ENCODE measurements at regions not wholly inside any gene's neighbourhood (a gene's known extent, or its start where the extent isn't known, plus 50 kb on each side); places are given as distances from the start of the nearest gene placed in this dataset.

DNA sequence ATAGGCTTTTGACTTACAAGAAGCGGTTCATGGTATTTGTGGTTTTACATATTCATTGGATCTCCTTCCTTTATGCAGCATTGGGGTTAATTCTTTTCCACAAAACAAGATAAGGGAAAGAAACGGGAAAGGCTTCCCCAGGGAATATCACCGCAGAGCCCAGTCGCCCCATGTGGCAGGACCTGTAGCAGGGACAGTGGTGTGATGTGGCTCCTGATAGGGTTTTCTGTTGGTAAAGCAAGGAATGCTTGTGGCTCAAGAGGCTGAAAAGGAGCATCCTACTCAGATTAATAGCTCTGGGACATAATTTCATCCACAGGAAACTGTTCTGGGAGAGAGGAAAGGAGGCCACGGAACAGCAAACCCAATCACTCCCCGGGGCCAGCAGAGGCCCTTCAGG, 699.9 kb downstream of the MTRR start:
- TF ChIP-seq, protein P1, sequence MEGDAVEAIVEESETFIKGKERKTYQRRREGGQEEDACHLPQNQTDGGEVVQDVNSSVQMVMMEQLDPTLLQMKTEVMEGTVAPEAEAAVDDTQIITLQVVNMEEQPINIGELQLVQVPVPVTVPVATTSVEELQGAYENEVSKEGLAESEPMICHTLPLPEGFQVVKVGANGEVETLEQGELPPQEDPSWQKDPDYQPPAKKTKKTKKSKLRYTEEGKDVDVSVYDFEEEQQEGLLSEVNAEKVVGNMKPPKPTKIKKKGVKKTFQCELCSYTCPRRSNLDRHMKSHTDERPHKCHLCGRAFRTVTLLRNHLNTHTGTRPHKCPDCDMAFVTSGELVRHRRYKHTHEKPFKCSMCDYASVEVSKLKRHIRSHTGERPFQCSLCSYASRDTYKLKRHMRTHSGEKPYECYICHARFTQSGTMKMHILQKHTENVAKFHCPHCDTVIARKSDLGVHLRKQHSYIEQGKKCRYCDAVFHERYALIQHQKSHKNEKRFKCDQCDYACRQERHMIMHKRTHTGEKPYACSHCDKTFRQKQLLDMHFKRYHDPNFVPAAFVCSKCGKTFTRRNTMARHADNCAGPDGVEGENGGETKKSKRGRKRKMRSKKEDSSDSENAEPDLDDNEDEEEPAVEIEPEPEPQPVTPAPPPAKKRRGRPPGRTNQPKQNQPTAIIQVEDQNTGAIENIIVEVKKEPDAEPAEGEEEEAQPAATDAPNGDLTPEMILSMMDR (IDR thresholded peaks at IDR 0.05; ENCODE audit: partially characterized antibody, unreplicated experiment), result no peak
- no peak for DNase-seq

DNA sequence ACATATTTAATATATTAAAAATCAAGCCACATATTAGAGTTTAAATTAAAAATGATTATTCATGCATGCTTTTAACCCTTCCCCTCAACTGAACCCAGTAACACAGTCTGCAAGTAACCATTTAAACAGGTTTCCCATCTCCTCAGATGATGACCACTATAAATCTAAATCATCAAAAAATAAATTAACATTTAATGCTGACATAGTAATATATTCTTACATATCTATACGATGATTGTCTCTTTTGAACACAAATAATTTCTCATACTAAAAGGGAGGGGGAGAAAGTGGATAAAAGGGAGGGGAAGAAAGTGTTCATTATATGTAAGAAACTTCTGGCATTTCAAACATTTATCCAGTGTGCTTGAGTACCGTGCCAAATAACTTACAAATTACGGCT, 701.6 kb downstream of the MTRR start:
- DNase-seq, result no peak
- H3K9me3 Mint-ChIP-seq (ENCODE audit: unreplicated experiment), result no peaks in the 10 kb centered on the region
- no peak overlapping the region for H3K4me3 Mint-ChIP-seq (ENCODE audit: unreplicated experiment)
- H3K4me1 Mint-ChIP-seq (ENCODE audit: low read depth, unreplicated experiment), result peaks cover 2% of the 10 kb centered on the region
- H3K27ac Mint-ChIP-seq (ENCODE audit: unreplicated experiment), result no peak overlapping the region
- no peaks in the 10 kb centered on the region for H3K36me3 Mint-ChIP-seq (ENCODE audit: unreplicated experiment)
- H3K27me3 Mint-ChIP-seq (ENCODE audit: unreplicated experiment), result no peaks in the 10 kb centered on the region
- TF ChIP-seq, protein P1 (IDR thresholded peaks at IDR 0.05; ENCODE audit: partially characterized antibody, unreplicated experiment), result no peak

More for the DNA sequence above, 699.9 kb downstream of the MTRR start:
- Mint-ChIP-seq H3K27me3 (ENCODE audit: unreplicated experiment) (no peaks in the 10 kb centered on the region), H3K4me3 (ENCODE audit: unreplicated experiment) (no peak overlapping the region), H3K4me1 (ENCODE audit: low read depth, unreplicated experiment) (peaks cover 2% of the 10 kb centered on the region), H3K36me3 (ENCODE audit: unreplicated experiment) (no peaks in the 10 kb centered on the region), H3K9me3 (ENCODE audit: unreplicated experiment) (no peaks in the 10 kb centered on the region), H3K27ac (ENCODE audit: unreplicated experiment) (no peak overlapping the region)

DNA sequence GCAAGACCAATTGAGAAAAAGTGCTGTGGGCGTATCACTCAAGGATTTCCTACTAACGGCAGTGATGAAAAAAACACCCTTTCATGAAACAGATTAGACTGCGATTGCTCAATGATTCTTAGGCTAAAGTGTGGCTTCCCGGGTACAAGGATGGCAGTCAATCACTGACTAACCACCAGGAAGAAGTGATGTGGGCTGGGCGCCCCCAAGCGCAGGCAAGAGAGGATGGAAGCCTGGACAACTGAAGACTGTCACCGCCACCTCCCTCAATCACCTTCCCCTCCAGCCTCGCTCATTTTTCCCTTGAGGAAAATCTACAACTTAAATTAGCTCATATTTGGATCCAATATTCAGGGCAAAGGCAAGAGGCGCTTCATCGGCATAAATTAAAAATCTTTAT, 707.2 kb downstream of the MTRR start:
- H3K36me3 Mint-ChIP-seq (ENCODE audit: unreplicated experiment), result no peaks in the 10 kb centered on the region
- H3K4me1 Mint-ChIP-seq (ENCODE audit: low read depth, unreplicated experiment), result no peaks in the 10 kb centered on the region
- no peaks in the 10 kb centered on the region for H3K27me3 Mint-ChIP-seq (ENCODE audit: unreplicated experiment)
- no peak overlapping the region for H3K4me3 Mint-ChIP-seq (ENCODE audit: unreplicated experiment)
- TF ChIP-seq, protein P1 (IDR thresholded peaks at IDR 0.05; ENCODE audit: partially characterized antibody, unreplicated experiment), result no peak
- no peaks in the 10 kb centered on the region for H3K9me3 Mint-ChIP-seq (ENCODE audit: unreplicated experiment)
- DNase-seq, result no peak
- H3K27ac Mint-ChIP-seq (ENCODE audit: unreplicated experiment), result no peak overlapping the region

DNA sequence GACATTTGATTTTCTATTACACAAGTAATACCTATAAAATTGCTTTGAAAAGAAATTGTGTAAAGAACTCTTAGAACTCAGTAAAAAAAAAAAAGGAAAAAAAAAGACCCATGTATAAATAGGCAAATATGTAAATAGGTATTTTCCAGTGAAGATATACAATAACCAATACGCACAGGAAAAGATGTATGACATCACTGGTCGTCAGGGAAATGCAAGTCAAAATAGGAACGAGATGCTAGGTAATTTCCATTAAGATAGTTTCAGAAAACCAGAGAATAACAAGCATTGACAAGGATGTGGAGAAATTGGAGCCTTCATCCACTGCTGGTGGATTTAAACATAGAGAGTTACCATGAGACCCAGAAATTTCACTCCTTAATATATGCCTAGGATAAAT, 708.8 kb downstream of the MTRR start:
- no peak for DNase-seq
- no peaks in the 10 kb centered on the region for H3K36me3 Mint-ChIP-seq (ENCODE audit: unreplicated experiment)
- no peak overlapping the region for H3K27ac Mint-ChIP-seq (ENCODE audit: unreplicated experiment)
- H3K27me3 Mint-ChIP-seq (ENCODE audit: unreplicated experiment), result no peaks in the 10 kb centered on the region
- TF ChIP-seq, protein P1 (IDR thresholded peaks at IDR 0.05; ENCODE audit: partially characterized antibody, unreplicated experiment), result no peak
- no peaks in the 10 kb centered on the region for H3K9me3 Mint-ChIP-seq (ENCODE audit: unreplicated experiment)
- no peaks in the 10 kb centered on the region for H3K4me1 Mint-ChIP-seq (ENCODE audit: low read depth, unreplicated experiment)
- H3K4me3 Mint-ChIP-seq (ENCODE audit: unreplicated experiment), result no peak overlapping the region

DNA sequence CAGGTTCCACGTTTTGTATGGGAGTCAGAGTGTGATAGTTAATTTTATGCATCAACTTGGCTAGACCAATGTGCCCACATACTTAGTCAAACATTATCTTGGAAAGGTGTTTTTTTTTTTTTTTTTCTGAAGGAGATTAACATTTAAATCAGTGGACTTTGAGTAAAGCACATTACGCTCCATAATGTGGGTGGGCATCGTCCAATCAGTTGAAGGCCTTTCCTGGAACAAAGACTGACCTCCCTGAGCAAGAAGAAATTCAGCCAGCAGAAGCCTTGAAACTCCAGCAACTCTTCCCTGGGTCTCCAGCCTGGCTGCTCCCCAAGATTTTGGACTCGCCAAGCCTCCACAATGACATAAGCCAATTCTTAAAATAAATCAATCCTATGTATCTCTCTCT, 711.4 kb downstream of the MTRR start:
- Mint-ChIP-seq H3K4me1 (ENCODE audit: low read depth, unreplicated experiment) (no peaks in the 10 kb centered on the region), H3K27me3 (ENCODE audit: unreplicated experiment) (no peaks in the 10 kb centered on the region), H3K36me3 (ENCODE audit: unreplicated experiment) (no peaks in the 10 kb centered on the region), H3K27ac (ENCODE audit: unreplicated experiment) (no peak overlapping the region), H3K4me3 (ENCODE audit: unreplicated experiment) (no peak overlapping the region), H3K9me3 (ENCODE audit: unreplicated experiment) (peaks cover under 1% of the 10 kb centered on the region)
- TF ChIP-seq, protein P1 (IDR thresholded peaks at IDR 0.05; ENCODE audit: partially characterized antibody, unreplicated experiment), result no peak
- DNase-seq, result no peak
